Stimulated activated CD8-positive, alpha-beta memory T cell treated with anti-CD3 and anti-CD28 coated beads, Interleukin-4, amount 100 ng/mL, for 24 hours (primary cell): ENCODE measurements at regions not wholly inside any gene's neighbourhood (a gene's known extent, or its start where the extent isn't known, plus 50 kb on each side); places are given as distances from the start of the nearest gene placed in this dataset.

Experiments
- DNase-seq: peaks from one replicate; pipeline ENCODE4 v3.0.0-alpha.2; 2020; ENCODE audit warnings: low read depth

GRCh38 chr2:236317938-236318396 is 53.8 kb upstream of the ASB18 start:
- DNase-seq: no peak

- DNase-seq: no peak
These were observed 54.2 kb upstream of the ASB18 start for GRCh38 chr2:236318401-236318800.

GRCh38 chr2:236319036-236319435 is 54.8 kb upstream of the ASB18 start:
- no peak for DNase-seq

GRCh38 chr2:236321415-236321814 is 57.2 kb upstream of the ASB18 start:
- DNase-seq: no peak

- DNase-seq: no peak
These were observed 69.4 kb upstream of the ASB18 start for GRCh38 chr2:236333417-236334121.

- DNase-seq: no peak
These were observed 70.1 kb upstream of the ASB18 start for GRCh38 chr2:236334122-236334876.

- DNase-seq: no peak
These were observed 71.7 kb upstream of the ASB18 start for GRCh38 chr2:236335696-236336574.

- no peak for DNase-seq
These were observed 72.6 kb upstream of the ASB18 start for GRCh38 chr2:236336575-236337464.

GRCh38 chr2:236337465-236338325 is 73.5 kb upstream of the ASB18 start:
- DNase-seq: no peak

GRCh38 chr2:236338495-236339184 is 74.4 kb upstream of the ASB18 start:
- no peak for DNase-seq

- no peak for DNase-seq
These were observed 76.0 kb upstream of the ASB18 start for GRCh38 chr2:236340251-236340650.

GRCh38 chr2:236341067-236341466 is 76.9 kb upstream of the ASB18 start:
- no peak for DNase-seq

- DNase-seq: no peak
These were observed 77.5 kb upstream of the ASB18 start for GRCh38 chr2:236341721-236342120.

- DNase-seq: no peak
These were observed 78.3 kb upstream of the ASB18 start for GRCh38 chr2:236342507-236342906.

GRCh38 chr2:236342951-236343350 is 78.7 kb upstream of the ASB18 start:
- no peak for DNase-seq

GRCh38 chr2:236343400-236344161 is 79.4 kb upstream of the ASB18 start:
- no peak for DNase-seq

- no peak for DNase-seq
These were observed 80.2 kb upstream of the ASB18 start for GRCh38 chr2:236344446-236344845.

GRCh38 chr2:236345081-236345714 is 81.0 kb upstream of the ASB18 start:
- no peak for DNase-seq

GRCh38 chr2:236346366-236346765 is 82.2 kb upstream of the ASB18 start:
- no peak for DNase-seq
